GM12878 (cell line): ENCODE measurements at regions not wholly inside any gene's neighbourhood (a gene's known extent, or its start where the extent isn't known, plus 50 kb on each side); places are given as distances from the start of the nearest gene placed in this dataset.

ENCODE experiments used
- ATAC-seq: fragments of 200-7000 bp; cut with Tn5 transposase; 3 replicates; pipeline ENCODE4 v1.9.1; 2020; ENCODE audit warnings: mild to moderate bottlenecking, moderate library complexity
- BruUV-seq: library from RNA; stranded (reverse); fragments of 400-500 nt; replicated peaks from 2 replicates; lab custom pipeline; 2021; lab: Mats Ljungman, UMichigan
- CTCF ChIA-PET: fragments of 300-600 bp; sonication (Branson Sonifier 250); formaldehyde crosslinking; extraction: SDS; loops from one replicate; lab custom pipeline; 2021; ENCODE audit warnings: inconsistent platforms; lab: Yijun Ruan, JAX
- POLR2A ChIA-PET: fragments of 350-600 bp; formaldehyde crosslinking; extraction: SDS; loops from one replicate; lab custom pipeline; 2021; ENCODE audit warnings: inconsistent platforms; lab: Charles Lee
- RAD21 ChIA-PET: fragments of 300-600 bp; sonication (Branson Sonifier 250); formaldehyde crosslinking; loops from one replicate; lab custom pipeline; 2023; ENCODE audit warnings: antibody characterized with exemption; ENCODE audit not compliant: unreplicated experiment; lab: Charles Lee
- SMC1A ChIA-PET: fragments of 300-600 bp; sonication (Branson Sonifier 250); formaldehyde crosslinking; loops from one replicate; lab custom pipeline; 2023; ENCODE audit not compliant: unreplicated experiment, uncharacterized antibody; lab: Charles Lee
- DNase-seq: peaks from one replicate; pipeline ENCODE4 v3.0.0-alpha.2; 2011; ENCODE audit warnings: low read depth, low spot score
- FAIRE-seq: peaks from 3 replicates; lab custom pipeline; 2011; peaks lifted over from hg19 to GRCh38; lab: Jason Lieb, UNC
- H2AFZ ChIP-seq: 2 replicates; pipeline ENCODE4 v1.6.0; 2011; ENCODE audit warnings: low read depth, low read length, control low read depth; ENCODE audit not compliant: control insufficient read depth
- H3K27ac ChIP-seq: 2 replicates; pipeline ENCODE4 v1.5.1; 2011; ENCODE audit warnings: control low read depth; ENCODE audit not compliant: control insufficient read depth, insufficient read depth
- H3K27me3 ChIP-seq, 2 experiments: replicated peaks in 1 of 2; 2 replicates each; pipeline versions ENCODE4 v1.6.0 to v1.6.1; 2011; ENCODE audit warnings: low read length in 1 of 2; ENCODE audit not compliant: control insufficient read depth in 2 of 2, insufficient read depth in 2 of 2
- H3K36me3 ChIP-seq, 2 experiments: 2 replicates each; pipeline ENCODE4 v1.5.1; 2011; ENCODE audit warnings: low read length in 1 of 2; ENCODE audit not compliant: control insufficient read depth in 2 of 2, insufficient read depth in 2 of 2
- H3K4me1 ChIP-seq: 2 replicates; pipeline ENCODE4 v1.6.1; 2011; ENCODE audit warnings: mild to moderate bottlenecking, low read length, moderate library complexity, mixed read lengths; ENCODE audit not compliant: control insufficient read depth, insufficient read depth
- H3K4me2 ChIP-seq: 2 replicates; pipeline ENCODE4 v1.6.0; 2011; ENCODE audit warnings: control low read depth; ENCODE audit not compliant: control insufficient read depth, insufficient read depth
- H3K4me3 ChIP-seq: fragments of 200-600 bp; sonication (generic); 2 replicates; pipeline ENCODE4 v1.5.1; 2016
- H3K79me2 ChIP-seq: 2 replicates; pipeline ENCODE4 v1.6.0; 2011; ENCODE audit warnings: low read length; ENCODE audit not compliant: control insufficient read depth, insufficient read depth
- H3K9ac ChIP-seq: 2 replicates; pipeline ENCODE4 v1.8.0; 2011; ENCODE audit warnings: low read length, control low read depth, mixed read lengths; ENCODE audit not compliant: control insufficient read depth, insufficient read depth
- H3K9me3 ChIP-seq: replicated peaks from 3 replicates; pipeline ENCODE4 v1.5.1; 2011; ENCODE audit warnings: mild to moderate bottlenecking, low read length; ENCODE audit not compliant: control insufficient read depth, insufficient read depth
- H4K20me1 ChIP-seq: 2 replicates; pipeline ENCODE4 v1.6.0; 2011; ENCODE audit not compliant: control insufficient read depth, insufficient read depth
- BCL3 ChIP-seq: IDR thresholded peaks from 2 replicates; pipeline ENCODE4 v1.6.1; 2011; ENCODE audit warnings: borderline replicate concordance, low read depth, mild to moderate bottlenecking, moderate library complexity, low read length; ENCODE audit not compliant: insufficient read depth, poor library complexity, severe bottlenecking
- EZH2 ChIP-seq: IDR thresholded peaks from 2 replicates; pipeline ENCODE4 v1.6.1; 2012; ENCODE audit warnings: low read depth, mild to moderate bottlenecking, control low read depth, inconsistent platforms, low read length, borderline replicate concordance; ENCODE audit not compliant: control insufficient read depth
- HDGF ChIP-seq: fragments of 450-650 bp; IDR thresholded peaks from 2 replicates; pipeline ENCODE4 v1.6.1; 2016; ENCODE audit warnings: antibody characterized with exemption
- HSF1 ChIP-seq: fragments of 150-350 bp; IDR thresholded peaks from 2 replicates; pipeline ENCODE4 v1.6.1; 2014; ENCODE audit warnings: mild to moderate bottlenecking, low read depth, low read length
- IKZF2 ChIP-seq, 2 experiments: fragments of 450-650 bp; IDR thresholded peaks; 2 replicates each; pipeline ENCODE4 v1.6.1; 2017; ENCODE audit warnings: mild to moderate bottlenecking in 2 of 2, moderate library complexity in 2 of 2
- IRF4 ChIP-seq: IDR thresholded peaks from 2 replicates; pipeline ENCODE4 v1.6.1; 2011; ENCODE audit warnings: low read depth, low read length
- PAX8 ChIP-seq: fragments of 450-650 bp; IDR thresholded peaks from 2 replicates; pipeline ENCODE4 v1.6.1; 2017; ENCODE audit warnings: mild to moderate bottlenecking, moderate library complexity
- POLR2AphosphoS2 ChIP-seq: IDR thresholded peaks from 2 replicates; pipeline ENCODE4 v1.6.1; 2011; ENCODE audit warnings: low read depth, mild to moderate bottlenecking, low read length, improper control_type of control experiment, moderate library complexity
- RAD21 ChIP-seq: IDR thresholded peaks from 2 replicates; pipeline ENCODE4 v1.6.1; 2011; ENCODE audit warnings: mild to moderate bottlenecking, low read depth, low read length, moderate library complexity; ENCODE audit not compliant: insufficient read depth
- SIN3A ChIP-seq: IDR thresholded peaks from 2 replicates; pipeline ENCODE4 v1.6.1; 2012; ENCODE audit warnings: low read depth, low read length, improper control_type of control experiment
- SP1 ChIP-seq: IDR thresholded peaks from one replicate; pipeline ENCODE4 v1.6.1; 2011; ENCODE audit warnings: low read depth, low read length
- STAT3 ChIP-seq: IDR thresholded peaks from 2 replicates; pipeline ENCODE4 v1.6.1; 2011; ENCODE audit warnings: low read depth, low read length, improper control_type of control experiment
- TCF3 ChIP-seq: IDR thresholded peaks from 2 replicates; pipeline ENCODE4 v1.6.1; 2012; ENCODE audit warnings: low read depth, mild to moderate bottlenecking, low read length, borderline replicate concordance; ENCODE audit not compliant: insufficient read depth
- YY1 ChIP-seq: IDR thresholded peaks from 2 replicates; pipeline ENCODE4 v1.6.1; 2011; ENCODE audit warnings: low read depth, mild to moderate bottlenecking, low read length
- ZNF24 ChIP-seq: fragments of 450-650 bp; IDR thresholded peaks from 2 replicates; pipeline ENCODE4 v1.6.1; 2017; ENCODE audit warnings: antibody characterized with exemption, mild to moderate bottlenecking
- ZNF622 ChIP-seq: fragments of 450-650 bp; IDR thresholded peaks from 2 replicates; pipeline ENCODE4 v1.6.1; 2017; ENCODE audit warnings: mild to moderate bottlenecking, inconsistent platforms
- ZSCAN29 ChIP-seq: fragments of 450-650 bp; IDR thresholded peaks from 2 replicates; pipeline ENCODE4 v1.6.1; 2017; ENCODE audit warnings: mild to moderate bottlenecking, moderate library complexity
- WGBS: methylation state at CpG from one replicate; pipeline ENCODE4 v1.1.6; 2016; ENCODE audit warnings: low lambda C conversion rate; ENCODE audit not compliant: insufficient replicate concordance, insufficient coverage; ENCODE audit errors: missing lambda C conversion rate; 5-methylcytosine and 5-hydroxymethylcytosine counted together
- in situ Hi-C: fragments of 300-500 bp; cut with MboI; formaldehyde crosslinking; loops from 9 replicates; pipeline ENCODE4 v1.14.3; 2018; ENCODE audit warnings: mixed read lengths
- intact Hi-C: fragments of 100-400 bp; cut with micrococcal nuclease; formaldehyde crosslinking; loops from one replicate; pipeline ENCODE4 v1.14.2; 2022; ENCODE audit not compliant: unreplicated experiment

- TF ChIP-seq SP1, result no peak
- TF ChIP-seq IKZF2 (IDR thresholded peaks at IDR 0.05), result no peak
- TF ChIP-seq ZSCAN29, result no peak
- no peak for TF ChIP-seq PAX8
- no peak for TF ChIP-seq IRF4
- TF ChIP-seq POLR2AphosphoS2, result no peak
- TF ChIP-seq TCF3, result no peak
- TF ChIP-seq, all 136 proteins: peak for 0
These were observed 156.1 kb upstream of the ALG10B start (continued) for GRCh38 chr12:38160318-38161122.

- ChIA-PET CTCF (no interaction called here), RAD21 (no interaction called here), POLR2A (no interaction called here), SMC1A (no interaction called here)
- Histone ChIP-seq H3K9me3 (no peaks in the 10 kb centered on the region; the same call in 2 of the 3 replicates), H3K27ac (no peak overlapping the region), H3K27me3 (no peaks in the 10 kb centered on the region), H3K4me2 (no peak overlapping the region), H3K4me1 (no peaks in the 10 kb centered on the region), H3K36me3 (no peaks in the 10 kb centered on the region), H2AFZ (no peak overlapping the region), H4K20me1 (no peaks in the 10 kb centered on the region), H3K9ac (no peak overlapping the region), H3K4me3 (no peak overlapping the region), H3K79me2 (no peaks in the 10 kb centered on the region)
- no TSS peak for BruUV-seq
- TF ChIP-seq ZNF24 (no peak), SIN3A (no peak), ZNF622 (no peak), BCL3 (no peak), STAT3 (no peak), YY1 (no peak), HDGF (no peak), EZH2 (no peak), RAD21 (no peak), HSF1 (no peak)
- no peak for ATAC-seq
- WGBS, result 66% methylated on average over 36 of the region's 38 CpGs
- DNase-seq, result no peak
- intact Hi-C loops (no loop called here), in situ Hi-C loops (no loop called here)
- no peak for FAIRE-seq
These were observed 155.2 kb upstream of the ALG10B start for GRCh38 chr12:38161123-38162000.
